HG03045 (cell line): ENCODE measurements at regions not wholly inside any gene's neighbourhood (a gene's known extent, or its start where the extent isn't known, plus 50 kb on each side); places are given as distances from the start of the nearest gene placed in this dataset.
"Not testable (repeated sequence)": the region's sequence is repeated elsewhere in the genome, so short reads cannot be mapped to it uniquely, and the experiment has no call there.

Experiments used
- ATAC-seq: cut with Tn5 transposase; IDR thresholded peaks from one replicate; pipeline ENCODE4 v1.9.1; 2021; ENCODE audit warnings: mild to moderate bottlenecking, moderate library complexity; ENCODE audit not compliant: unreplicated experiment

DNA sequence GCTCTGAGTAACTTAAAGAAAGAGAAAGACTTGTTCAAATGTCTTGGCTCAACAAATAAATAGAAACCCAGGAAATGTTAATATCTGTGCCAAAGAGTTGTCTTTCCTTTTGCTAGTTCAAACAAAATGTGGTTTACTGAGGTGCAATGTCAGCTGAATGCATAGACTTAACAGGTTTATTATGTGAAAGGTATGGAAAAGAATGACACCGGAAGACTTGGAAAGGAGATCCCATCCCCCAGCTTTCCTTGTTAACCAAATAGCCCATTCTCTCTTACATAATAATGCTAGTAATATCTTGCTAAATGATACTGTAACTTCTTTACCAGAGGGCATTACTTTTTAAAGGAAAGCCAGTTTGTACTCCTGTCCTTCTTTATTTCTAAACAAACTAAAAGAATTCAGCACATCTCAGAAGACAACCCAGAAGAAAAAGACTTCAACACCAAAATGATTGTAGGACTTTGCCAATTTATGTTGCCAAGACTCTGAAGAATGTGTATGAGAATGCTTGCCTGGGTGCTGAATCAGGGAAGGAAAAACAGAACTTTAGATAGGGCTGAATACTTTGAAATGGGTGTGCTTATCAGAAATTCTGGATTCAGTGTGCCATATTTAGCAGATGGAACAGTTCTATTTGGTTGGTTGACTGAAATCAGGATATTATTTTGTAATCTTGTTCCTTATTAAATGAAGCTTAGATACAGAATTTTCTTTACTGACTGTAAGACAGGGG lies 344.1 kb downstream of the TMEM38B start:
- ATAC-seq = no peak

- no peak for ATAC-seq
Measured at GRCh38 chr9:106039151-106039935, 345.0 kb downstream of the TMEM38B start.

GRCh38 chr9:106041920-106042319 lies 347.6 kb downstream of the TMEM38B start:
- ATAC-seq = not testable (repeated sequence)

DNA sequence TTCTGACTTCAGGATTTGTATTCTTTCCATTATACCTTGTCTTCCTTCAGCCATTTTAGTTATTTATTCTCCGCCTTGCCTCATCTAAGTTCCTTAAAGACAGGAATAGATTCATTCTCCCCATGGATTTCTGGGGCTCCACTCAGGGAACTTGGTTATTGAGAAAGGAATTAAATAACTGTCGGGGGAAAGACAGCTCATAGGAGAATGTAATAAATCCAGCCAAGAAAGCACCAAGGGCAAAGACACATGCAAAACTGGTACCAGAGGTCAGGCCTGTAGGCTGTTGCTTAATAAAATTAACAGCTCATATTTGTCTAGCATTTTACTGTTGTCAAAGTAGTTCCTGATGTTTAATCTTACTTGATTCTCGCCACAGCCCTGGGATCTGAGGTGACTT lies 357.2 kb downstream of the TMEM38B start:
- no peak for ATAC-seq

DNA sequence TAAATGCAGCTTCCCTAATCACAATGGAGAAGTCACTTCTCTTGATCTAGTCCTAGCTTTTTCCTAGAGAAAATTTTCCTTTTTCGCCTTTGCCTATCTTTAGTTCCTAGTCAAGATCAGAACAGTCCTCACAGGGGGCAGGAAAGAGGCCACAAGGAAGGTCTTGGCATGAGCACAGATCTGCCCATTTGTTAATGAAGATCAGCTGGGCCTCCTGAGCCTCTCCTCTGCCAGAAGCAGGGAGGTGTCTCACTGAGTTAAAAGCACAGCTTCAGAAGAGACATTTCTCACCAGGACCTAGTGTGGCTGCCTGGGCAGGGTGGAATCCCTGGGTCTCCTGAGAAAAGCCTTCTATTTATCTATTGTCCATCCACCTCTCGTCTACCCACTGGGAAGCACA lies 357.8 kb downstream of the TMEM38B start:
- ATAC-seq = no peak

DNA sequence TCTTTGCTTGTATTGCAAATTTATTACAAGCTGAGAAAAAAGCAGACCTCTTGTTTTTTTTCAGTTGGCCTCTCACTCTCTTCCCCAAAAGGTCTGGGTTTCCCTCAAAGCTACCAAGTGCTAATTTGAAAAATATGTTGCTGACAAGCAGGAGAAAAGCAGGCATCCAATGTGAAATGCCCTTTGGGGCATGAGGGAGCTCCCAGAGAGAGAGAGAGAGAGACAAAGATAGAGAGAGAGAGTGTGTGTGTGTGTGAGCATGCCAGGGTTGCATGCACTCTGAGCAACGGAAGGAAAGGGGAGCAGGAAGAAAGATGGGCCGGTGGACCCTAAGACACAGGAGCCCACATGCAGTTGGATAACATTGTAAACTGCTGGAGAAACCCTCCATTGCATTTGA lies 358.4 kb downstream of the TMEM38B start:
- no peak for ATAC-seq

DNA sequence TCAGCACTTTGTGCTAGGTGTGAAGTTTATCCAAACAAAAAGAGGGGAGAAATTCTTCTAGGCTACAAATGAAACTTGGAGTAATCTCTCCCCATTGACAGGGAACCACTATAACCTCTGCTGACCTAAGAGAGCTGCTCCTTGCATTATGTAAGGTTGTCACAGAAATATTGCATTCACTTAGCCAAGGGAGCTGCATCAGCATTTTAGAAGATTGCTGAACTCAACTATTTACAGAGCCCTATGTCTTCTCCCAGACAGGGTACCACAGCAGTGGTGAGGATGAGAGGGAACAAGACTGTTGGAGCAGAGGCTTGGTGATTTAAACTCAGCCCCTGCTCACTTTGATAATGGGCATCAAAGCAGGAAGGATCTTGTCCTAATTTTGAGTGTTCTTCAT lies 362.0 kb downstream of the TMEM38B start:
- no peak for ATAC-seq

GRCh38 chr9:106058460-106058859 lies 364.1 kb downstream of the TMEM38B start:
- ATAC-seq = no peak

GRCh38 chr9:106059886-106060285 lies 365.5 kb downstream of the TMEM38B start:
- ATAC-seq = no peak

- ATAC-seq = no peak
Measured at GRCh38 chr9:106060885-106061284, 366.5 kb downstream of the TMEM38B start.

- ATAC-seq = no peak
Measured at GRCh38 chr9:106062250-106062649, 367.9 kb downstream of the TMEM38B start.

DNA sequence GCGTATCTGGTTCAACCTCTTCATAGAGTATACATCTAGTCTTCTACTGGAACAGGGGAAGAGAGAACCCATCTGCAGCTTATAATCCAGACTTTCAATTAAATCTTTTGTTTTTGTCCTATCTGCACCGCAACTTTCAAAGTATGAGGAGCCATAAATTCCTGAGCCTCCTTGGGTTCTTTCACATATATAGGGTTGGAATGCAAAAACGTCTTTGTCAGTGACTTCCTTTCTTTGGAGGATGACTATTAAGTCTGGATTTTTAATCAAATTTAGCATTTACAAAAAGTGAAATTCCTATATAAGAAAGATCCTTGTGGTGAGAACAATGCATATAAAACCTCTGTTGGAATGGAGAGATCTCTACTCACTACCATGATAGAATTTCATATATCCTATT lies 370.8 kb downstream of the TMEM38B start:
- no peak for ATAC-seq

DNA sequence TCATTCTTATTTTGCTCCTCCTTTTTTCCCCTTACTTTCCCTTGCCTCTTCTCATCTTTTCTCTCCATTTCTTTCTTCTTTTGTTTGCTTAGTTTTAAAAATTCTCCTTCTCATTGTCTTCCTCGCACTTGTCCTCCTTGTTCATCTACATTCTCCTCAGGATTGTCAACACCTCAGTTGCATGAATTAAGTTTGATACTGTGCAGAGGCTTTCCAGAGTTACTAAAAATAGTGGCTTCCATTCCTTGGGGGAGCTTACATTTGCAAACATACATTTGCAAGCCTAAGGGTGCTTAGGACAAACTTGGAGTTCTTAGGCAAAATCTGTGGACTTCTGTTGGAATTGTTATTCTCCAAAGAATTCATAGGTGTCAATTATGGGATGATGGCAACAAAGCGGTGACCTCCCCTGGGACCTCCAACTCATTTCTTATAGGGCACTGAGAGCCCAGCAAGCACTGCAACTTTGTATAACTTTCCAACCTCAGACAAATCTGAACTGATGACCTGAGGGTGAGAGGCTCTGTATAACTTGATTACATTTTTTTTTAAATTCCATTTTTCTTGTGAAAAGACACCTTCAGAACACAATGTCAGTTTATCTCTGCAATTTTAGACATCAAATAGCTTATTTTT lies 371.4 kb downstream of the TMEM38B start:
- ATAC-seq = no peak

DNA sequence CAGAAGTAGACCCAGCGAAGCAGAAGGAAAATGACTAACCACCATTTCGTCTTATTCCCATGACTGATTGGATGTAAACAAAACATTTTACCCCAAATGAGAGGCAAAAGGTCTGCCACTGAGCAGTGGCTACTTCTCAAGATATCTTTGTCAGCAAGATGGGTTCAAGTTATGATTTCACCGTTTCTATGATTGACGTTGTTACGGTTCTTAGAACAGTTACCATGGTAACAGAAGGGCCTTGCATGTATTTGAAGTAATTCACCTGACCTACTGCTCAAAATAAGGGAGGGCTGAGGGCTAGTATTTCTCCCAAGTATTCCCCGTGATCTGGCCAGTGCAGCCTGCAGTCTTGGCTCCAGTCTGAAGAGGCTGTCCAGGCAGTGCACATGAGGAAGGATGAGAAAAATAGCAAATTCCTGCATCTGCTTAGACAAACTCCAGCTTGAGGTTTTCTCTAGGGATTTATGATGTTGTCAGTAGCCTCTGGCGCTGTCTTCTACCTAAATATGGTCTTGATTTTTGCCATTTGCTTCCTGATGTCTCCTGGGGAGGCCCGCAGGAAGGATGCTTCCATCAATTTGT lies 372.7 kb downstream of the TMEM38B start:
- no peak for ATAC-seq

- no peak for ATAC-seq
Measured at GRCh38 chr9:106069241-106069640, 374.9 kb downstream of the TMEM38B start.

GRCh38 chr9:106072421-106072820 lies 378.1 kb downstream of the TMEM38B start:
- ATAC-seq = no peak

- no peak for ATAC-seq
Measured at GRCh38 chr9:106074006-106074405, 379.7 kb downstream of the TMEM38B start.

GRCh38 chr9:106075236-106075959 lies 381.1 kb downstream of the TMEM38B start:
- no peak for ATAC-seq

GRCh38 chr9:106075960-106076327 lies 381.6 kb downstream of the TMEM38B start:
- ATAC-seq = no peak

DNA sequence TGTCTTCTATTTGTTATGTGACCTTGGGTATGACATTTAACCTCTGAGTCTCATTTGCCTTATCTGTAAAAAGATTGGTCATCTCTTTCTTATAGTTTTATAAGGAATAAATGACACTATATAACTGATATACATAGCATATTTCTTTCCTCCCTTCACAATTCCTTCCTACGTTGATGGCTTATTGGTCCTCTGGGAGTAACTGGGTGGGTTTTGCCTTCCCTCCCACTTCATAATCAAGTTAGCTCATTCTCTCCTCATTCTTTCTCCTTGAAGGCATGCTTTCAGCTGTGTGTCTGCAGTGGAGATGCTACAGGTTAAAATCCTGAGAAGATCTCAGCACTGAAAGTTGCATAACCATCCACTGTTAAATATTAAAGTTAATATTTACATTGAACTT lies 382.4 kb downstream of the TMEM38B start:
- no peak for ATAC-seq

- ATAC-seq = no peak
Measured at GRCh38 chr9:106077731-106078130, 383.4 kb downstream of the TMEM38B start.
